Psoas muscle (tissue), 7 donors: ENCODE measurements at regions not wholly inside any gene's neighbourhood (a gene's known extent, or its start where the extent isn't known, plus 50 kb on each side); places are given as distances from the start of the nearest gene placed in this dataset.

Source experiments
- ATAC-seq, 4 donors: fragments of 200-7000 bp; cut with Tn5 transposase; one replicate each; pipeline ENCODE4 v1.9.1; 2020; ENCODE audit warnings: moderate library complexity in 3 of 4, mild to moderate bottlenecking in 2 of 4
- DNase-seq, 2 donors: peaks; one replicate each; pipeline ENCODE4 v3.0.0-alpha.2; 2020
- H3K27ac ChIP-seq: fragments of 200-600 bp; one replicate; pipeline ENCODE4 v1.8.0; 2022
- H3K27me3 ChIP-seq, 3 donors: fragments of 200-600 bp in 1 of 3; one replicate each; pipeline versions ENCODE4 v1.6.1 to v1.8.0; 2013 to 2022; ENCODE audit warnings: low read length in 2 of 3, mild to moderate bottlenecking in 2 of 3, moderate library complexity in 1 of 3; ENCODE audit not compliant: insufficient read depth in 3 of 3
- H3K36me3 ChIP-seq, 2 donors: fragments of 200-600 bp in 1 of 2; one replicate each; pipeline versions ENCODE4 v1.6.1 to v1.8.0; 2013 to 2022; ENCODE audit warnings: low read depth in 1 of 2, mild to moderate bottlenecking in 1 of 2, moderate library complexity in 1 of 2; ENCODE audit not compliant: insufficient read depth in 1 of 2
- H3K4me1 ChIP-seq: fragments of 200-600 bp; one replicate; pipeline ENCODE4 v1.8.0; 2022
- H3K4me3 ChIP-seq: fragments of 200-600 bp; one replicate; pipeline ENCODE4 v1.8.0; 2022; ENCODE audit warnings: mild to moderate bottlenecking
- H3K9me3 ChIP-seq: fragments of 200-600 bp; one replicate; pipeline ENCODE4 v1.8.0; 2022
- WGBS, 3 donors: extraction: QIAGEN DNeasy Blood & Tissue Kit; methylation state at CpG; one replicate each; pipeline versions ENCODE4 v1.1.6 to v1.1.7; 2013; 5-methylcytosine and 5-hydroxymethylcytosine counted together
- intact Hi-C, 2 donors: fragments of 100-400 bp; cut with DNase I; formaldehyde crosslinking; loops; one replicate each; pipeline versions ENCODE4 v1.11.0 to v1.14.2; 2022
- TF ChIP-seq, protein P1 (sequence below): fragments of 200-600 bp; IDR thresholded peaks from one replicate; pipeline ENCODE4 v1.8.0; 2022; ENCODE audit warnings: antibody characterized with exemption
- donor health status: healthy with polysubstance abuse.
- donor health status: DM: no; HTN: no; CAD: no; lungs with moderate emphysema.
- donor health status: Bipolar disorder and iron deficiency.
- donor health status: healthy.
- donor health status: DM: yes; HTN: yes; CAD: no.
- donor health status: DM: no; HTN: no; CAD: no.
- donor health status: DM: yes; HTN: yes; CAD: no.

DNA sequence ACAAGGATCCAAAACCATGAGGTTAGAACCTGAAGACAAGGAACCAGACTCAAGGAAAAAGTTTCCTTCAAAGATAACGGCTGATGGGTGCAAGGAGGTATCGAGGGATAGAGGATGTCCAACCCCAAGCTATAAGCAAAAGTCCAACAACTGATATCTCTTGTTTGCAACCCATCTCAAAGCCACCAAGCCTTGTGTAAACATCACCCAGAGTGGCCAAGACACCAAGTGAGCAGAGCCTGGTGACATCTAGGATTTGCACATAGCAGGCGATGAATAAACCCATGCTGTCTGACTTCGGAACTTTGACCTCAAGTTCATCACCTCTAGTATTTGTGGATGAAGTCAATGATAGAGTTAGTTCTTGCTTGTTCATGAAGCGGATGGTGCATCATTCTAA, 180.7 kb downstream of the ETS2 start:
- DNase-seq (no peak), ATAC-seq (no peak)

GRCh38 chr21:38985568-38986378, 180.0 kb downstream of the ETS2 start:
- intact Hi-C loops, result loop anchor here (5.0 to 10.0 kb wide), 5 partner anchors 58 to 181 kb away; partner anchors contain the start of gene ETS2 (in 1 of the 2)
- TF ChIP-seq, protein P1, sequence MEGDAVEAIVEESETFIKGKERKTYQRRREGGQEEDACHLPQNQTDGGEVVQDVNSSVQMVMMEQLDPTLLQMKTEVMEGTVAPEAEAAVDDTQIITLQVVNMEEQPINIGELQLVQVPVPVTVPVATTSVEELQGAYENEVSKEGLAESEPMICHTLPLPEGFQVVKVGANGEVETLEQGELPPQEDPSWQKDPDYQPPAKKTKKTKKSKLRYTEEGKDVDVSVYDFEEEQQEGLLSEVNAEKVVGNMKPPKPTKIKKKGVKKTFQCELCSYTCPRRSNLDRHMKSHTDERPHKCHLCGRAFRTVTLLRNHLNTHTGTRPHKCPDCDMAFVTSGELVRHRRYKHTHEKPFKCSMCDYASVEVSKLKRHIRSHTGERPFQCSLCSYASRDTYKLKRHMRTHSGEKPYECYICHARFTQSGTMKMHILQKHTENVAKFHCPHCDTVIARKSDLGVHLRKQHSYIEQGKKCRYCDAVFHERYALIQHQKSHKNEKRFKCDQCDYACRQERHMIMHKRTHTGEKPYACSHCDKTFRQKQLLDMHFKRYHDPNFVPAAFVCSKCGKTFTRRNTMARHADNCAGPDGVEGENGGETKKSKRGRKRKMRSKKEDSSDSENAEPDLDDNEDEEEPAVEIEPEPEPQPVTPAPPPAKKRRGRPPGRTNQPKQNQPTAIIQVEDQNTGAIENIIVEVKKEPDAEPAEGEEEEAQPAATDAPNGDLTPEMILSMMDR, result no peak
- 16 to 28% (median 21%) methylated on average over 18 of the region's 18 CpGs for WGBS, 3 donors
- Histone ChIP-seq H3K27me3 (no peaks in the 10 kb centered on the region), H3K4me3 (peak overlapping the region; percentile 53), H3K4me1 (peaks cover 68% of the 10 kb centered on the region), H3K27ac (peak overlapping the region; percentile 73), H3K9me3 (no peaks in the 10 kb centered on the region), H3K36me3 (no peaks in the 10 kb centered on the region)
- DNase-seq (peak; percentile 67 to 78), ATAC-seq (peak; percentile 22 to 36 (median 24))

More for the DNA sequence above, 180.7 kb downstream of the ETS2 start:
- Histone ChIP-seq H3K9me3 (no peaks in the 10 kb centered on the region), H3K27me3 (no peaks in the 10 kb centered on the region), H3K36me3 (no peaks in the 10 kb centered on the region), H3K27ac (peak overlapping the region; percentile 73), H3K4me3 (peak overlapping the region; percentile 53), H3K4me1 (peaks cover 71% of the 10 kb centered on the region)
- WGBS, 3 donors, result 97% methylated on average over 5 of the region's 5 CpGs
- TF ChIP-seq, protein P1, result no peak
- intact Hi-C loops, result loop anchor here (5.0 to 10.0 kb wide), 5 partner anchors 59 to 182 kb away; partner anchors contain the start of gene ETS2 (in 1 of the 2)

GRCh38 chr21:38984982-38985567, 179.3 kb downstream of the ETS2 start:
- no peaks in the 10 kb centered on the region for H3K9me3 ChIP-seq
- ATAC-seq (no peak), DNase-seq (no peak)
- TF ChIP-seq, protein P1, result no peak
- peak overlapping the region; percentile 53 for H3K4me3 ChIP-seq
- peak overlapping the region; percentile 73 for H3K27ac ChIP-seq
- H3K36me3 ChIP-seq, result no peaks in the 10 kb centered on the region
- intact Hi-C loops, result loop anchor here (5.0 to 10.0 kb wide), 5 partner anchors 58 to 180 kb away; partner anchors contain the start of gene ETS2 (in 1 of the 2)
- WGBS, 3 donors, result 12 to 18% (median 15%) methylated on average over 11 of the region's 11 CpGs
- H3K4me1 ChIP-seq, result peaks cover 61% of the 10 kb centered on the region
- no peaks in the 10 kb centered on the region for H3K27me3 ChIP-seq

DNA sequence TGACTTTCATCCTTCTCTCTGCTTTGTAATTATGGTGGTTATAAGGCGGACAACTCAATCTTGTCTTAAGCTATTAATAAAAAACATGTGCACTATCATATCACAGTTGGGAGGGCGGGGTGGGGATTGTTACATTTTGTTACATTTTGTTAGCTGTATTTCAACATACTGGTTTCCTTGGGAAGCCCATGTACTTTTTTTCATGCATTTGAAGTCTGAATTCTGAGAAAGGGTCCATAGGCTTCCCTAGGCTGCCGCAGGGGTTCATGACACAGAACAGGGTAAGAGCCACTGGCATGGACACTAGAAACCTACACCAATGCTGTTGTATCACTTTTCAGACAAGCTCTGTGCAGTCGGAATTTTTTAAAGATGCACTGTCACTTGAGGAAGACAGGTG, 178.8 kb downstream of the ETS2 start:
- Histone ChIP-seq H3K4me1 (peaks cover 56% of the 10 kb centered on the region), H3K36me3 (no peaks in the 10 kb centered on the region), H3K4me3 (peak overlapping the region; percentile 53), H3K27ac (peak overlapping the region; percentile 73), H3K27me3 (no peaks in the 10 kb centered on the region), H3K9me3 (no peaks in the 10 kb centered on the region)
- TF ChIP-seq, protein P1, result no peak
- 40 to 60% (median 47%) methylated on average over 4 of the region's 4 CpGs for WGBS, 3 donors
- intact Hi-C loops, result loop anchor here (5.0 to 10.0 kb wide), 3 partner anchors 57 to 180 kb away; partner anchors contain the start of gene ETS2 (in 1 of the 2)
- ATAC-seq (peak; percentile 29 to 48 (median 40)), DNase-seq (no peak)
